Colonic mucosa (tissue), 4 donors: ENCODE measurements at regions not wholly inside any gene's neighbourhood (a gene's known extent, or its start where the extent isn't known, plus 50 kb on each side); places are given as distances from the start of the nearest gene placed in this dataset.

ENCODE experiments used
- DNase-seq: peaks from one replicate; pipeline ENCODE4 v3.0.0-alpha.2; 2020
- H3K27ac ChIP-seq: fragments of 200-600 bp; one replicate; pipeline ENCODE4 v1.8.0; 2021
- H3K27me3 ChIP-seq: fragments of 200-600 bp; one replicate; pipeline ENCODE4 v1.8.0; 2021
- H3K36me3 ChIP-seq: fragments of 200-600 bp; one replicate; pipeline ENCODE4 v1.8.0; 2021
- H3K4me1 ChIP-seq: fragments of 200-600 bp; one replicate; pipeline ENCODE4 v1.8.0; 2021; ENCODE audit warnings: mild to moderate bottlenecking
- H3K4me3 ChIP-seq: fragments of 200-600 bp; one replicate; pipeline ENCODE4 v1.8.0; 2021
- H3K9ac ChIP-seq, 2 donors: one replicate each; pipeline ENCODE4 v1.7.0; 2013; ENCODE audit warnings: control low read depth in 2 of 2, low read depth in 2 of 2, low read length in 2 of 2
- H3K9me3 ChIP-seq: fragments of 200-600 bp; one replicate; pipeline ENCODE4 v1.8.0; 2021
- intact Hi-C: fragments of 100-400 bp; cut with DNase I; formaldehyde crosslinking; loops from one replicate; pipeline ENCODE4 v1.14.1; 2022
- TF ChIP-seq, protein P1 (sequence below): fragments of 200-600 bp; IDR thresholded peaks from one replicate; pipeline ENCODE4 v1.8.0; 2022; ENCODE audit warnings: antibody characterized with exemption, mild to moderate bottlenecking
- donor health status: healthy.
- donor health status: DM: no; HTN: no; CAD: no.
- donor health status: DM: no; HTN: no; CAD: no.

DNA sequence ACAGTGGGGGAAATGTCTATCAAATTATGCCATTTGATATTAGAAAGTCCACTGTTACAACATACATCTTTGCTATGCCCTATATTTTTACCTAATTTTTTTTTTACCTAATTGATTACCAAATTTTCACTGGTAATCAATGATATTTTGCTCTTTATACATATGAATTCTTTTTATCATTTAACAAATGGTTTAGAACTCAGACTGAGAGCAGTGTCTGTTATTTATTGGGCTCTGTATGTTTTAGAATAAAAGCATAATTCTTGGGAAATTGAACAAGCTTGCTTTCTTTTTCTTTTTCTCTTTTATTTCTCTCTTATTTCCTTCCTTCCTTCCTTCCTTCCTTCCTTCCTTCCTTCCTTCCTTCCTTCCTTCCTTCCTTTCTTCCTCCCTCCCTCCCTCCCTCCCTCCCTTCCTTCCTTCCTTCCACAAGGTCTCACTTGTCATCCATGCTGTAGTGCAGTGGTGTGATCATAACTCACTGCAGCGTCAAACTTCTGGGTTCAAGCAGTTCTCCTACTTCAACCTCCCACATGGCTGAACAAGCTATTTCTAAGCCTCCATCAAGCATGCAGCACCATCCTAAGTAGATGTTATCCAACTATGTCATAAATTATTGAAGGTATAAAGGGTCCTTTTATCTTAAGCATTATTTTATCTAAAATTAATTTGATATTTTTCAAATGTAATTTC is 911.7 kb upstream of the CITED2 start:
- no peaks in the 10 kb centered on the region for H3K9me3 ChIP-seq
- TF ChIP-seq, protein P1, sequence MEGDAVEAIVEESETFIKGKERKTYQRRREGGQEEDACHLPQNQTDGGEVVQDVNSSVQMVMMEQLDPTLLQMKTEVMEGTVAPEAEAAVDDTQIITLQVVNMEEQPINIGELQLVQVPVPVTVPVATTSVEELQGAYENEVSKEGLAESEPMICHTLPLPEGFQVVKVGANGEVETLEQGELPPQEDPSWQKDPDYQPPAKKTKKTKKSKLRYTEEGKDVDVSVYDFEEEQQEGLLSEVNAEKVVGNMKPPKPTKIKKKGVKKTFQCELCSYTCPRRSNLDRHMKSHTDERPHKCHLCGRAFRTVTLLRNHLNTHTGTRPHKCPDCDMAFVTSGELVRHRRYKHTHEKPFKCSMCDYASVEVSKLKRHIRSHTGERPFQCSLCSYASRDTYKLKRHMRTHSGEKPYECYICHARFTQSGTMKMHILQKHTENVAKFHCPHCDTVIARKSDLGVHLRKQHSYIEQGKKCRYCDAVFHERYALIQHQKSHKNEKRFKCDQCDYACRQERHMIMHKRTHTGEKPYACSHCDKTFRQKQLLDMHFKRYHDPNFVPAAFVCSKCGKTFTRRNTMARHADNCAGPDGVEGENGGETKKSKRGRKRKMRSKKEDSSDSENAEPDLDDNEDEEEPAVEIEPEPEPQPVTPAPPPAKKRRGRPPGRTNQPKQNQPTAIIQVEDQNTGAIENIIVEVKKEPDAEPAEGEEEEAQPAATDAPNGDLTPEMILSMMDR: no peak
- H3K27me3 ChIP-seq: no peaks in the 10 kb centered on the region
- intact Hi-C loops: no loop called here
- H3K27ac ChIP-seq: no peak overlapping the region
- H3K9ac ChIP-seq: no peak overlapping the region
- no peaks in the 10 kb centered on the region for H3K4me1 ChIP-seq
- H3K36me3 ChIP-seq: no peaks in the 10 kb centered on the region
- H3K4me3 ChIP-seq: no peak overlapping the region
- DNase-seq: no peak

DNA sequence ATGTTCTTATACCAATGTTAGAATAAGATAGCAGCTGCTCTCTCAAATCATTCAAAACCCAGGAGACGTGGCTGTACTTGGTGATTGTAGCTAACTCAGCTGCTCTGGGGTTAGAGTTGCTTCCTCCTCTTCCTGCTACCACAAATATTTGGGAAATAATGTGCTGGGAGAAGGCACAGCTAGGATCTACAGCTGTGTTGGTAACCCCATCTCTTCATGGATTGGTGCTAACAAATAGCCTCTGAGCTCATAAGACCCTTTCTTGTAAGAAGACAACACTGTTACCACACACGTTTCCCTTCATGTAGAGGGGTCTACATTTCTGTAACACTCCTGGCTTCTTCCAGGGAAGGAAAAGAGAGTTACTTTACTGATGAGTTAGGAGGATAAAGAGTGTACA is 911.0 kb upstream of the CITED2 start:
- H3K27ac ChIP-seq: no peak overlapping the region
- H3K4me1 ChIP-seq: no peaks in the 10 kb centered on the region
- DNase-seq: no peak
- H3K36me3 ChIP-seq: no peaks in the 10 kb centered on the region
- H3K9me3 ChIP-seq: no peaks in the 10 kb centered on the region
- intact Hi-C loops: no loop called here
- H3K27me3 ChIP-seq: no peaks in the 10 kb centered on the region
- TF ChIP-seq, protein P1: no peak
- H3K9ac ChIP-seq: no peak overlapping the region
- no peak overlapping the region for H3K4me3 ChIP-seq

DNA sequence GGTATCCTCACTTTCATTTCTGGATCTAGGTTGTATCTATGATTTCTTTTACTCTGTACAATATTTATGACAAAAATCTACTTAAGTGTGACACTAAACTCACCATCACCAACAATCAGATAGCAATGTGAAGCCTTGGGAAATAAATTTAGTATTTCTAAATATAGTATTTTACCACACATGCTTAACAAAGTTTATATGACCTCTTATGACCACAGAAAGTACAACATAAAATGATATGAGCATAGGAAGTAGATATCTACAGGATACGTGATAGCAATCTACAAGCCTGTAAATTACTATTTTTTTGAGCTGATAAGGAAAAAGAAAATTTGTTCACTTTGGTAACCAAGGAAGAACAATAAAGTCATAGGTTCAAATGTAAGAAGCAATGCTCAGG is 910.4 kb upstream of the CITED2 start:
- DNase-seq: no peak
- TF ChIP-seq, protein P1: no peak
- no peaks in the 10 kb centered on the region for H3K27me3 ChIP-seq
- no peak overlapping the region for H3K9ac ChIP-seq
- no peaks in the 10 kb centered on the region for H3K9me3 ChIP-seq
- H3K27ac ChIP-seq: no peak overlapping the region
- H3K4me1 ChIP-seq: no peaks in the 10 kb centered on the region
- no peak overlapping the region for H3K4me3 ChIP-seq
- H3K36me3 ChIP-seq: no peaks in the 10 kb centered on the region
- intact Hi-C loops: no loop called here

DNA sequence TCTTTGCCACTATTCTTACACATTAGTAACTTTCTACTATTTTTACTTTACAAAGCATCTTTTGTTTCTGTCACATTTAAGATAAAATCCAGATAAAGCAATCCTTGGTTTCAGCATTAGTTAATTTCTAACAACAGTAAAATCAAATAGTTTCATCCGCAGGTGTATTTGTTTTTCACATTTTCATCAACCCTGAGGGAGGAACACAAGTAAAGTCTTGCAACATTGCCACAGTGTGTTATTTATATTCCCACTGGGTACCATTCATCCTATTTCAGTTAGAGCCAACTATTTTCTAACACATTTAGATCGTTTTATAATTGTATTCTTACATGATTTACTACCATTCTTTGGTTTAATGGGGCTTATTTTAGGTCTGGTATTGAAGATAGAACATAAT is 908.7 kb upstream of the CITED2 start:
- TF ChIP-seq, protein P1: no peak
- no peak overlapping the region for H3K4me3 ChIP-seq
- no peak for DNase-seq
- no peak overlapping the region for H3K9ac ChIP-seq
- intact Hi-C loops: no loop called here
- H3K4me1 ChIP-seq: no peaks in the 10 kb centered on the region
- no peaks in the 10 kb centered on the region for H3K27me3 ChIP-seq
- H3K9me3 ChIP-seq: no peaks in the 10 kb centered on the region
- H3K36me3 ChIP-seq: no peaks in the 10 kb centered on the region
- no peak overlapping the region for H3K27ac ChIP-seq

DNA sequence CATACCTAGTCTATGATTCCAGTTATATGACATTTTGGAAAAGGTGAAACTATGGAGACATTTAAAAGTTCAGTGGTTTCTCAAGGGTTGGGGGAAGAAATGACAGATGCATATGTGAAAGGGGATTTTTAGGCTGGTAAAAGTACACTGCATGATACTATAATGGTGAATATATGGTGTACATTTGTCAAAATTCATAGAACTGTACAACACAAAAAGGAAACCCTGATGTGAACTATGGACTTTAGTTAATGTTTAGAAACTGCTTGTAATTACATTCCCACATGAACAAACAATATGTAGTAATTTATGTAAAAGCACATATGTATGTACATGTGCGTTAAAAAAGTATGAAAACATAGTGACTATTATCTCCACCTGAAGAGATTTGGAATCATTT is 907.3 kb upstream of the CITED2 start:
- no peaks in the 10 kb centered on the region for H3K36me3 ChIP-seq
- H3K4me3 ChIP-seq: no peak overlapping the region
- no peaks in the 10 kb centered on the region for H3K9me3 ChIP-seq
- no peaks in the 10 kb centered on the region for H3K27me3 ChIP-seq
- TF ChIP-seq, protein P1: no peak
- H3K27ac ChIP-seq: peak overlapping the region; percentile 37
- no peak overlapping the region for H3K9ac ChIP-seq
- intact Hi-C loops: no loop called here
- no peaks in the 10 kb centered on the region for H3K4me1 ChIP-seq
- no peak for DNase-seq
